ENCODE measurements at regions not wholly inside any gene's neighbourhood (a gene's known extent, or its start where the extent isn't known, plus 50 kb on each side); places are given as distances from the start of the nearest gene placed in this dataset.
"Not testable (repeated sequence)": the region's sequence is repeated elsewhere in the genome, so short reads cannot be mapped to it uniquely, and the experiment has no call there.

DNA sequence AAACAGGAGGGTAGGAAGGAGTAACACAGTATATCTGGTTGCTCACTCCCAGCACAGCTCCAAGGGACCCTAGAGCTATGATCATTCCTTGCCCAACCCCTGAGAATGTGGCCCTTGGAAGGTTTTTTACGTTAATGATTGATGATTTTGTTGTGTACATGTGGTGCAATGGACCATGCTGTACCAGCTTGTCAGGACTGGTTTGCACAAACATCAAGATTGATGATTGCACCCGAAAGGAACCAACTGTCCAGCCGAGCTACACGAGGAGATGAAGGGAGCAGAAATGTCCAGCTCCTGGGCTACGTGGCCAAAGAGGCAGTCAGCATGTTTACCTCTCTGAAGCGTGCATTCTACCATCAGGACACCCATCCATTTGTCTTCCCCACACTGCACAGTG, 83.2 kb upstream of the USP9X start:
- H3K27me3 ChIP-seq: no peaks in the 10 kb centered on the region
- H3K27ac ChIP-seq: no peak overlapping the region
- no peaks in the 10 kb centered on the region for H3K4me1 ChIP-seq
- no peak for DNase-seq (ENCODE audit: low spot score)
- TF ChIP-seq, protein P1, sequence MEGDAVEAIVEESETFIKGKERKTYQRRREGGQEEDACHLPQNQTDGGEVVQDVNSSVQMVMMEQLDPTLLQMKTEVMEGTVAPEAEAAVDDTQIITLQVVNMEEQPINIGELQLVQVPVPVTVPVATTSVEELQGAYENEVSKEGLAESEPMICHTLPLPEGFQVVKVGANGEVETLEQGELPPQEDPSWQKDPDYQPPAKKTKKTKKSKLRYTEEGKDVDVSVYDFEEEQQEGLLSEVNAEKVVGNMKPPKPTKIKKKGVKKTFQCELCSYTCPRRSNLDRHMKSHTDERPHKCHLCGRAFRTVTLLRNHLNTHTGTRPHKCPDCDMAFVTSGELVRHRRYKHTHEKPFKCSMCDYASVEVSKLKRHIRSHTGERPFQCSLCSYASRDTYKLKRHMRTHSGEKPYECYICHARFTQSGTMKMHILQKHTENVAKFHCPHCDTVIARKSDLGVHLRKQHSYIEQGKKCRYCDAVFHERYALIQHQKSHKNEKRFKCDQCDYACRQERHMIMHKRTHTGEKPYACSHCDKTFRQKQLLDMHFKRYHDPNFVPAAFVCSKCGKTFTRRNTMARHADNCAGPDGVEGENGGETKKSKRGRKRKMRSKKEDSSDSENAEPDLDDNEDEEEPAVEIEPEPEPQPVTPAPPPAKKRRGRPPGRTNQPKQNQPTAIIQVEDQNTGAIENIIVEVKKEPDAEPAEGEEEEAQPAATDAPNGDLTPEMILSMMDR (IDR thresholded peaks at IDR 0.05): no peak
- no peaks in the 10 kb centered on the region for H3K9me3 ChIP-seq
- H3K4me3 ChIP-seq: no peak overlapping the region
- no peaks in the 10 kb centered on the region for H3K36me3 ChIP-seq

- no peaks in the 10 kb centered on the region for H3K27me3 ChIP-seq
- H3K4me1 ChIP-seq: no peaks in the 10 kb centered on the region
- H3K27ac ChIP-seq: no peak overlapping the region
- TF ChIP-seq, protein P1 (IDR thresholded peaks at IDR 0.05): no peak
- DNase-seq (ENCODE audit: low spot score): no peak
- no peaks in the 10 kb centered on the region for H3K36me3 ChIP-seq
- H3K4me3 ChIP-seq: no peak overlapping the region
- H3K9me3 ChIP-seq: no peaks in the 10 kb centered on the region
Observed at GRCh38 chrX:41003506-41004270, 81.6 kb upstream of the USP9X start.

DNA sequence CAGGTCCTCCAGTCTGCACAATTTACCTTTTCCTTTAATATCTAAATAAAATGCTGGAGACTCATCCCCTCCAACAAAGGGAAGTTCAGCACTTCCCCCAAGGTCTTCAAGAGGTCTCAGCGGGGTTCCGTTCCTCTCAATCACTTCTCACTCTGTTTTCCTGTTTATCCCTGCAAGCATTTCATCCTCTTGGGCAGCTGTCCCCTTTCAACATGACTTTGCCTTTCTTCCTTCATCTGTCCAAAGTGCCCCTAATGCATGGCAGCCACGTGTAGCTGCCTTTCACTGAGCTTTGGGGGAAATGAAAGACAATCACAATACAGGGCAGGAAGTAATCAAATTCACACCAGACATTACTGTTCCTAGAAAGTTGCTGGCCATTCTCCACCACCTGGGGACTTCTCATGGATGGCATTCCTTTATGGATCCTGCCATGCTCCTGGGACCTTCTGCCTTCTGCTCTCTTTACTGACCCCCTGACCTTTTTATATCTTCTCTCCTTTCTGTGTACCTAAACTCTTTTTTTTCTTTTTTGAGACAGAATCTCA, 79.7 kb upstream of the USP9X start:
- Histone ChIP-seq H3K36me3 (no peaks in the 10 kb centered on the region), H3K27me3 (no peaks in the 10 kb centered on the region), H3K4me1 (peaks cover 0 to 6% of the 10 kb centered on the region in 2 donors), H3K4me3 (no peak overlapping the region), H3K27ac (no peak overlapping the region), H3K9me3 (no peaks in the 10 kb centered on the region)
- TF ChIP-seq, protein P1 (IDR thresholded peaks at IDR 0.05): no peak
- DNase-seq (ENCODE audit: low spot score): no peak

DNA sequence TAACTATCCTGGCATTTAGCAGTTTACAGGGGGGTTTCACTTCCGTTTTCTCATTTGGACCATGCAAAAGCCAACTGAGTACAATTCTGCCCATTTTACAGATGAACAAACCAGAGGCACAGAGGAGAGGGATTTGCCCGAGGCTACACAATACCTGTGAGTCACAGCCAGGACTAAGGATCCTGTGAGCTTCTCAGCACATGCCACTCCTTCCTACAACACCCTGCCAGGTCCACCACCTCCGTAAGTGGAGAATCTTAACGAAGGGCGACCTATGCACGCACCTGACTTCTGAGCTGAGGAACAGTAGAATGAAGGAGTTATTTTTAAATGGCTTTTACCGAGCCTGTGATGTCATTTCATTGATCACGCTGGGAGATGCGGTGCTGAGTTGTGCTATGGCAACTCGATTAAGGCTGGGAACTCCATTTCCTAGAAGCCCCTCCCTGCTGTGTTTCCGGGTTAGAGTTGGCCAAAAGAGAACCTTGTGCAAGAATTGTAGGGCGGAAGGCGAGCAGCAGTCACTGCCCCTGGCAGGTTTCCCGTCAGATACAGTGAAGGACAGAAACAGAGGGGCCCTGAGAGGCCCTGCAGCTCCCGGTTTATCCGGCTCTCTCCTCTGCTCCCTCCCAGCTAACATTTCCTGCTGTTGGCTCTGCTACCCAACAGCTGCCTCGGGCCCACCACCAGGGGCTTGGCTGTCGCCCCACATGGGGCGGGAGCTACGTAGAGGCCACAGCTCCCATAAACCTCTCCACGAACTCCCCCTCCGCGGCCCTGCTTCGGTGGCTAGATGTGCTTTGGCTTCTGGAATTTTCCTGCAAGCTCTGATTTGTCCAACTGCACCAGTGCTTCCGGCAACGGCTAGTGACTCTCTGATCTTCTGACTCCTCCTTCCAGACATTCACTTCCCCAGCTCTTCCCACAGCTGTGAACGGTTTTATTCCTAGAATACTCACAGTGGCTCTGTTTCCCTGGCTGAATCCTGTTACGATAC, 75.1 kb upstream of the USP9X start:
- Histone ChIP-seq H3K4me3 (peak overlapping the region in 1 of 2 donors; percentile 35), H3K4me1 (peaks cover 0 to 14% of the 10 kb centered on the region in 2 donors), H3K27ac (peak overlapping the region; percentile 76 to 89), H3K36me3 (no peaks in the 10 kb centered on the region), H3K27me3 (no peaks in the 10 kb centered on the region), H3K9me3 (no peaks in the 10 kb centered on the region)
- DNase-seq (ENCODE audit: low spot score): peak; percentile 85
- TF ChIP-seq, protein P1 (IDR thresholded peaks at IDR 0.05): peak in 1 of 2 donors; percentile 26

DNA sequence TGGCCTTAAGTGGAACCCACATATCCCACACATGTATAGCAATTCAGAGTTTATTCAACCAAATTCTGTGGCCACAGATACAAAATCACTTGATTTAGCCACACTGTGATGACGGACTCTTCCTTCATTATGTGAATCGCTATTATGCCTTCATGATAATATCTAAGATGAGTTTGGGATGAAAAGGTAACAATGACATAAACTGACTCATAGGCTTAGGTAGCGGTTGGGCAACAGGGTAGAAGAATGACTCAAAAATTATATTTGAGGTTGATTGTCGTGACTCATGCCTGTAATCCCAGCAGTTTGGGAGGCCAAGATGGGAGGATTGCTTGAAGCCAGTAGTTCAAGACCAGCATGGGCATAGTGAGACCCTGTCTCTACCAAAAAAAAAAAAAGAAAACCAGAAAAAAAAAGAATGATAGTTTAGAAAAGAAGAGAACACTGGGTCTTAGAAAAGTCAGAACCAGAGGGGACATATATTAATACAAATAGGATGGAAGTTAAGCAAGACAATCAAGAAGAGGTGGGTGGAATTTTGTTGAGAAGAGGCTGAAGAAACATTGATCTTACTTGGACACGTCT, 70.4 kb upstream of the USP9X start:
- Histone ChIP-seq H3K9me3 (no peaks in the 10 kb centered on the region), H3K27me3 (no peaks in the 10 kb centered on the region), H3K36me3 (no peaks in the 10 kb centered on the region), H3K4me1 (peaks cover 0 to 14% of the 10 kb centered on the region in 2 donors), H3K27ac (no peak overlapping the region), H3K4me3 (no peak overlapping the region)
- DNase-seq (ENCODE audit: low spot score): no peak
- TF ChIP-seq, protein P1 (IDR thresholded peaks at IDR 0.05): no peak

DNA sequence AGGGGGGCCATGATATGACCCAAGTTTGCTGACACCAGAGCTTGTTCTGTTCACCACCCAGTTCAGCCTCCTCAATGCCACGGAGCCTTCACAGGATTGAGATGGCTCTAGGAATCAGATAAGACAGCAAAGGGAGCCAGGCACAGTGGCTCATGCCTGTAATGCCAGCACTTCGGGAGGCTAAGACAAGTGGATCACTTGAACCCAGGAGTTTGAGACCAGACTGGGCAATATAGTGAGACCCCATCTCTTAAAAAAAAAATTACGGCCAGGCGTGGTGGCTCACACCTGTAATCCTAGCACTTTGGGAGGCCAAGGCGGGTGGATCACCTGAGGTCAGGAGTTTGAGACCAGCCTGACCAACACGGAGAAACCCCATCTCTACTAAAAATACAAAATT, 67.5 kb upstream of the USP9X start:
- H3K4me3 ChIP-seq; H3K4me1 ChIP-seq; H3K27me3 ChIP-seq; H3K27ac ChIP-seq; H3K9me3 ChIP-seq; H3K36me3 ChIP-seq; DNase-seq (ENCODE audit: low spot score): not testable (repeated sequence)

DNA sequence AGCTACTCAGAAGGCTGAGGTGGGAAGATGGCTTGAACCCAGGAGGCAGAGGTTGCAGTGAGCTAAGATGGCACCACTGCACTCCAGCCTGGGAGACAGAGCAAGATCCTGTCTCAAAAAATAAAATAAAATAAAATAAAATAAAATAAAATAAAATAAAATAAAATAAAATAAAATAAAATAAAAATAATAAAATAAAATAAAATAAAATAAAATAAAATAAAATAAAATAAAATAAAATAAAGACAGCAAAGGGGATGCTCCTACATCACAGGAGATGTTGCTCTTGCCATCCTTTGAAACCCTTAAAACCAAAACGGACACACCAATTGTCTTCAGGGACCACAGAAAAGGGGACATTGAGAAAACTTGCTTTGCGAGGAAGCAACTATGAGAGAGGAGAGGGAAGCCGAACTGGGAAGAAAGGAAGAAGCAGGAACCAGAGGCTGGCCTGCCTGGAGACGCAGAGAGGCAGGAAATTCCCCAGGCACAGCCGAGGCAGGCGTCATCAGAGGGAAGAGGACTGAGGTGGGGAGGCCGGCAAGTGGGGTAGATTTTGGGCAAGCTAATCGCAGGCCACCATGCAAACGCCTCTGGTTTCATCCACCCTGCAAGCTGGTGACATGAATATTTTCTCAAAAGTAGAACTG, 66.7 kb upstream of the USP9X start:
- not testable (repeated sequence) for H3K27me3 ChIP-seq, H3K9me3 ChIP-seq

More for the DNA sequence above, 66.7 kb upstream of the USP9X start:
- H3K36me3 ChIP-seq; DNase-seq (ENCODE audit: low spot score); H3K4me1 ChIP-seq; H3K27ac ChIP-seq; H3K4me3 ChIP-seq: not testable (repeated sequence)
